ENCODE measurements at regions not wholly inside any gene's neighbourhood (a gene's known extent, or its start where the extent isn't known, plus 50 kb on each side); places are given as distances from the start of the nearest gene placed in this dataset.
A peak's percentile ranks its signal among the peaks of the same experiment; 100 is the strongest.

DNA sequence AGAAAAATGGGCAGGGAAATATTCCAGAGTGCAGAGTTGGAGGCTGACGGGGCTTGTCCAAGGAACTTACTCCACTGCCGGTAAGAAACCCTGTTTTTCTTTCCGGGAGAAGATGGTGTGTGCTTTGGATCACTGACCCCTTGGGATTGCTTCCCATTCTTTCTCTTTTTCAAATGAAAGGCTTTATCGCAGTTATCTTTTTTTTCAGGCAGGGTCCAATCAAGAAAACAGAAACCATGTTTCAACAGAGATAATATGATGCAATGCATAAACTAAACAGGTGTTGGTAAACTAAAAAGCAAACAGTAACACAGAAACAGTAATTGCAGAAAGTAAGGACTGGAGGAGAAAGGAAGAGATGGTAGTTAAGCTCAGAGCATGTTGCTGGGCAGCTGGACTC, 145.1 kb downstream of the LYPLAL1 start:
- peaks cover 2% of the 10 kb centered on the region for H3K9me3 ChIP-seq (ENCODE audit: low read depth, low read length)
- H2AFZ ChIP-seq (ENCODE audit: low read length) = no peak overlapping the region
- no peaks in the 10 kb centered on the region for H4K20me1 ChIP-seq (ENCODE audit: insufficient read depth, low read length)
- H3K4me1 ChIP-seq (ENCODE audit: insufficient read depth, low read length) = peaks cover 10% of the 10 kb centered on the region
- no peaks in the 10 kb centered on the region for H3K36me3 ChIP-seq (ENCODE audit: insufficient read depth, low read length)
- no peak for DNase-seq (ENCODE audit: insufficient read length, low spot score, missing footprints)
- no peaks in the 10 kb centered on the region for H3K79me2 ChIP-seq (ENCODE audit: insufficient read depth, low read length)
- no peak overlapping the region for H3K4me3 ChIP-seq (ENCODE audit: insufficient read depth, low read length)
- TF ChIP-seq, protein P1, sequence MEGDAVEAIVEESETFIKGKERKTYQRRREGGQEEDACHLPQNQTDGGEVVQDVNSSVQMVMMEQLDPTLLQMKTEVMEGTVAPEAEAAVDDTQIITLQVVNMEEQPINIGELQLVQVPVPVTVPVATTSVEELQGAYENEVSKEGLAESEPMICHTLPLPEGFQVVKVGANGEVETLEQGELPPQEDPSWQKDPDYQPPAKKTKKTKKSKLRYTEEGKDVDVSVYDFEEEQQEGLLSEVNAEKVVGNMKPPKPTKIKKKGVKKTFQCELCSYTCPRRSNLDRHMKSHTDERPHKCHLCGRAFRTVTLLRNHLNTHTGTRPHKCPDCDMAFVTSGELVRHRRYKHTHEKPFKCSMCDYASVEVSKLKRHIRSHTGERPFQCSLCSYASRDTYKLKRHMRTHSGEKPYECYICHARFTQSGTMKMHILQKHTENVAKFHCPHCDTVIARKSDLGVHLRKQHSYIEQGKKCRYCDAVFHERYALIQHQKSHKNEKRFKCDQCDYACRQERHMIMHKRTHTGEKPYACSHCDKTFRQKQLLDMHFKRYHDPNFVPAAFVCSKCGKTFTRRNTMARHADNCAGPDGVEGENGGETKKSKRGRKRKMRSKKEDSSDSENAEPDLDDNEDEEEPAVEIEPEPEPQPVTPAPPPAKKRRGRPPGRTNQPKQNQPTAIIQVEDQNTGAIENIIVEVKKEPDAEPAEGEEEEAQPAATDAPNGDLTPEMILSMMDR (IDR thresholded peaks at IDR 0.05; ENCODE audit: extremely low read depth, low read depth, low read length) = no peak
- no peak overlapping the region for H3K4me2 ChIP-seq (ENCODE audit: insufficient read depth, low read length)
- peaks cover 28% of the 10 kb centered on the region for H3K27me3 ChIP-seq (ENCODE audit: insufficient read depth, low read length)
- no peak overlapping the region for H3K27ac ChIP-seq (ENCODE audit: low read depth, low read length)

DNA sequence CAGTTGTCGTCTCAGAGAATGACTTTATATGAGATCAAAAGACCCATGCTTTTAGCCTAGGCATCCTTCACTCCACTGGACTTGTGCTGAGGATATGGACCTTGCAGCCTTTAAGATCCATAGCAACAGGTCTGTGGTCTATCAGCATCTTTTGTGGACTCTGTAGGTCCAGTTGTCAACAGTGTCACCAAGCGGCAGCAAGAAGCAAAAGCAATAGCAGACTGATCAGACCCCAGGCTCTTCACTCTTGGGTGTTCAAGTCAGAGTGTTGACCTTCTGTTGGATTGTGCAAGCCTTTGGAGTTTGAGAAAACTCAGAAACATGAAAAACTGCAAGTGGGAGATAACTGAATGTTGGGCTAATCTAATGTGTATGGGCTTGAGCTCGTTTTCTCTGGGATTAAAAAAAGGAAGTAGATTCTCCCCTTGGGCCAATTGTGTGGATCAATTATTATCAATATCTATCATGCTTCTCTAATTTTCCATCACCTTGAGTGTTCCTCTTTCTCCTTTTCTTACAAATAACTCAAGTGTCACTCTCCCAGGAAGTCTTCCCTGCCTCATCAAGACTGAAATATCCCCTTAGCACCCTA, 144.2 kb downstream of the LYPLAL1 start:
- no peak overlapping the region for H3K27ac ChIP-seq (ENCODE audit: low read depth, low read length)

DNA sequence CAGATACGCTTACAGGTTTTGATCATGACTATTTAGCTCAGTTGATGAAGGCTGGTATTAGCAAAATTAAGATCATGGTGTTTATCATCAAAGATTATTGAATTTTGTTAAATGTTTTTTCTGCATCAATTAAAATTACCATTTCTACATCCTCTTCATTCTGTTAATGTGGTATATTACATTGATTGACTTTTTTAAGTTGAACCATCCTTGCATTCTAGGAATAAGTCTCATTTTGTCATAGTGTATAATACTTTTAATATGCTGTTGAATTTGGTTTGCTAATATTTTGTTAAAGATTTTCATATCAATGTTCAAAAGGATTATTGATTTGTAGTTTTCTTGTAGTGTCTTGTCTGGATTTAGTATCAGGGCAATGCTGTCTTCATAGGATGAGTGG, 142.4 kb downstream of the LYPLAL1 start:
- no peak overlapping the region for H3K27ac ChIP-seq (ENCODE audit: low read depth, low read length)
- DNase-seq (ENCODE audit: insufficient read length, low spot score, missing footprints) = no peak
- peaks cover 10% of the 10 kb centered on the region for H3K4me1 ChIP-seq (ENCODE audit: insufficient read depth, low read length)
- H3K79me2 ChIP-seq (ENCODE audit: insufficient read depth, low read length) = no peaks in the 10 kb centered on the region
- H3K4me3 ChIP-seq (ENCODE audit: insufficient read depth, low read length) = no peak overlapping the region
- H2AFZ ChIP-seq (ENCODE audit: low read length) = no peak overlapping the region
- H3K9me3 ChIP-seq (ENCODE audit: low read depth, low read length) = peaks cover 2% of the 10 kb centered on the region
- TF ChIP-seq, protein P1 (IDR thresholded peaks at IDR 0.05; ENCODE audit: extremely low read depth, low read depth, low read length) = no peak
- peaks cover 16% of the 10 kb centered on the region for H3K27me3 ChIP-seq (ENCODE audit: insufficient read depth, low read length)
- no peaks in the 10 kb centered on the region for H4K20me1 ChIP-seq (ENCODE audit: insufficient read depth, low read length)
- no peaks in the 10 kb centered on the region for H3K36me3 ChIP-seq (ENCODE audit: insufficient read depth, low read length)
- no peak overlapping the region for H3K4me2 ChIP-seq (ENCODE audit: insufficient read depth, low read length)

More for the DNA sequence above, 144.2 kb downstream of the LYPLAL1 start:
- Histone ChIP-seq H3K27me3 (ENCODE audit: insufficient read depth, low read length) (peaks cover 23% of the 10 kb centered on the region), H3K4me2 (ENCODE audit: insufficient read depth, low read length) (no peak overlapping the region), H3K36me3 (ENCODE audit: insufficient read depth, low read length) (no peaks in the 10 kb centered on the region), H3K4me1 (ENCODE audit: insufficient read depth, low read length) (peaks cover 4% of the 10 kb centered on the region), H3K79me2 (ENCODE audit: insufficient read depth, low read length) (no peaks in the 10 kb centered on the region), H3K9me3 (ENCODE audit: low read depth, low read length) (peaks cover 2% of the 10 kb centered on the region), H3K4me3 (ENCODE audit: insufficient read depth, low read length) (no peak overlapping the region), H2AFZ (ENCODE audit: low read length) (no peak overlapping the region), H4K20me1 (ENCODE audit: insufficient read depth, low read length) (no peaks in the 10 kb centered on the region)
- TF ChIP-seq, protein P1 (IDR thresholded peaks at IDR 0.05; ENCODE audit: extremely low read depth, low read depth, low read length) = peak; percentile 31
- no peak for DNase-seq (ENCODE audit: insufficient read length, low spot score, missing footprints)

DNA sequence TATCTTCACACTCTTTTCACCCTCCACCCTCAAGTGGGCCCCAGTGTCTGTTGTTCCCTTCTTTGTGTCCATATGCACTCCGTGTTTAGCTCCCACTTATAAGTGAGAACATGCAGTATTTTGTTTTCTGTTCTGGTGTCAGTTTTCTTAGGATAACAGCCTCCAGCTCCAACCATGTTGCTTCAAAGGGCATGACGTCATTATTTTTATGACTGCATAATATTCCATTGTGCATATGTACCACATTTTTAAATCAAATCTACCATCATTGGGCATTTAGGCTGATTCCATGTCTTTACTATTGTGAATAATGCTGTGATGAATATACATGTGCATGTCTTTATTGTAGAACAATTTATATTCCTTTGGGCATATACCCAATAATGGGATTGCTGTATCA, 140.3 kb downstream of the LYPLAL1 start:
- H3K27ac ChIP-seq (ENCODE audit: low read depth, low read length) = peak overlapping the region; percentile 57
- no peak for DNase-seq (ENCODE audit: insufficient read length, low spot score, missing footprints)
- H3K9me3 ChIP-seq (ENCODE audit: low read depth, low read length) = peaks cover 2% of the 10 kb centered on the region
- H3K4me3 ChIP-seq (ENCODE audit: insufficient read depth, low read length) = no peak overlapping the region
- H3K79me2 ChIP-seq (ENCODE audit: insufficient read depth, low read length) = no peaks in the 10 kb centered on the region
- peaks cover 10% of the 10 kb centered on the region for H3K4me1 ChIP-seq (ENCODE audit: insufficient read depth, low read length)
- no peaks in the 10 kb centered on the region for H4K20me1 ChIP-seq (ENCODE audit: insufficient read depth, low read length)
- no peak overlapping the region for H3K4me2 ChIP-seq (ENCODE audit: insufficient read depth, low read length)
- no peak overlapping the region for H2AFZ ChIP-seq (ENCODE audit: low read length)
- H3K27me3 ChIP-seq (ENCODE audit: insufficient read depth, low read length) = peaks cover 7% of the 10 kb centered on the region
- no peaks in the 10 kb centered on the region for H3K36me3 ChIP-seq (ENCODE audit: insufficient read depth, low read length)
- TF ChIP-seq, protein P1 (IDR thresholded peaks at IDR 0.05; ENCODE audit: extremely low read depth, low read depth, low read length) = no peak
